Spleen (tissue), 7 donors: ENCODE measurements at regions not wholly inside any gene's neighbourhood (a gene's known extent, or its start where the extent isn't known, plus 50 kb on each side); places are given as distances from the start of the nearest gene placed in this dataset.

Experiments used
- CTCF ChIP-seq, 11 experiments: fragments of 200-600 bp in 7 of 11; fragments of 450-650 bp in 4 of 11; sonication (generic) in 4 of 11; IDR thresholded peaks in 8 of 11; conservative IDR thresholded peaks in 3 of 11; 1 replicate in 7 of 11; 2 replicates in 4 of 11; pipeline versions ENCODE4 v1.4.0 to v1.8.0; 2016 to 2021; ENCODE audit warnings: antibody characterized with exemption in 11 of 11, inconsistent platforms in 4 of 11, mild to moderate bottlenecking in 1 of 11
- POLR2AphosphoS5 ChIP-seq, 3 donors: sonication (generic); formaldehyde crosslinking; IDR thresholded peaks; one replicate each; pipeline ENCODE4 v1.5.1; 2017; ENCODE audit warnings: antibody characterized with exemption in 3 of 3
- donor health status: DM: no; HTN: no; CAD: no; lungs with moderate emphysema.
- donor health status: DM: no; HTN: no; CAD: no.
- donor health status: DM: no; HTN: no; CAD: no.

GRCh38 chr3:181267312-181267711, 277.8 kb upstream of the DNAJC19 start:
- no peak for TF ChIP-seq CTCF (IDR thresholded peaks at IDR 0.05 in 8 of 11, conservative IDR thresholded peaks at IDR 0.05 in 3 of 11)
- no peak for TF ChIP-seq POLR2AphosphoS5 (IDR thresholded peaks at IDR 0.05)
